ENCODE measurements at regions not wholly inside any gene's neighbourhood (a gene's known extent, or its start where the extent isn't known, plus 50 kb on each side); places are given as distances from the start of the nearest gene placed in this dataset.

DNA sequence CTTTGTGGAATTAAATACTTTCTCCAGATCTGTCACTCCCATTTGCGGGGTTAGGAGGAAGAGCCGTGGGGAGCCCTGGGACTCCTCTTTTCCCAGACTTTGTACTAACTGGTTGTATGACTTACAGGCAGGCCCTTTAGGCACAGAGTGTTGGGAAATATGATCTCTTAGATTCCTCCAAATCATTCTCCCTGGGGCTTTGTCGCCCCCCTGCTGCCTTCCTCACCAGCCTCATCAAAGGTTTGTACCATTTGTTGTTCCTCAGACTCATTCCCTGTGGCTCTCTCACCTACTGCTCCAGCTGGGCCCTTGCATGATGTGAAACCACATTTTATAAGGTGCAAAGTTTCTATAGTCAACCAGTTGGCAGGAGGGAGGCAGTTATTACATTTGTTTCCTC lies 56.4 kb downstream of the CRYGS start:
- DNase-seq: no peak

DNA sequence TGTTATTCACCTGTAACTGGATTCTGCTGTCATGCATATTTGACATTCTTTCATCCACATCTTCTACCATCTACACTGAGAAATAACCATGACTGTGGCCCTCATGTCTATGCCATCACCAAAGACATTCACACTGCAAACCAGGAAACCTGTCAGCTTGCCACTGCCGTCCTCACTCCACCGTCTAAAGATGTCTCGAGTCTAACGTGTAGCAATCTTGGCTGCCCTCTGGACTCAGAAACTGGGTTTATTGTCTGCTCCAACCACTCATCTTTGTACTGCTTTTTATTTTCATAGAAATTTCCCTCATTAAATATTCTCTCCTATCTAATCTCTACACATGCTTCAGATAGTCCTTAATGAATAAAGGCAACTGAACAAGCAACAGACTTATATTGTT lies 57.1 kb downstream of the CRYGS start:
- no peak for DNase-seq

DNA sequence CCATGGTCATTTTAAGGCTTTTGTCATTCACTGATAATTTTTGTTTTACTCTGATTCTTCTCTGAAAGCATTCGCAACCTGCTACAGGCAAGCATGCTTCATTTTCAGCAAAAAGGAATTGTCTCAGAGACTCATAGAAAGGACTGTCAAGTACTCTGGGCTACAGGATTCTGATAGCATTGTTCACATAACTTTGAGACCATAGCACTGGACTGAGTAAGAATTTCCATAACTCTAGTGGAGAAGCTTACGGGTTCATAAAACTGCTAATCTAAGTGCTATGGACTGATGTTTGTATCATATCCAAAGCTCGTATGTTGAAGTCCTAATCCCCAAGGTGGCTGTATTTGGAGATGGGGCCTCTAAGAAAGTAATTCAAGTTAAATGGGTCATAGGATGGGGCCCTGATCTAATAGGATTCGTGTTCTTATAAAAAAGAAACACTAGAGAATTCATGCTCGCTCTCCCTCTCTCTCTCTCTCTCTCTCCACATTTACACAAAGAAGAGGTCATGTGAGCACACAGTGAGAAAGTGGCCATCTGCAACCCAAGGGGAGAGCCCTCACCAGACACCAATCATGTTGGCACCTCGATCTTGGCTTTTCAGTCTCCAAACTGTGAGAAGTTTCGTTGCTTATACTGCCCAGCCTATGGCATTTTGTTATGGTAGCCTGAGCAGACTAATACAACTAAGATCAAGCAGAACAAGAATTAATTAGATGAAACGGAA lies 60.4 kb downstream of the CRYGS start:
- no peak for DNase-seq

DNA sequence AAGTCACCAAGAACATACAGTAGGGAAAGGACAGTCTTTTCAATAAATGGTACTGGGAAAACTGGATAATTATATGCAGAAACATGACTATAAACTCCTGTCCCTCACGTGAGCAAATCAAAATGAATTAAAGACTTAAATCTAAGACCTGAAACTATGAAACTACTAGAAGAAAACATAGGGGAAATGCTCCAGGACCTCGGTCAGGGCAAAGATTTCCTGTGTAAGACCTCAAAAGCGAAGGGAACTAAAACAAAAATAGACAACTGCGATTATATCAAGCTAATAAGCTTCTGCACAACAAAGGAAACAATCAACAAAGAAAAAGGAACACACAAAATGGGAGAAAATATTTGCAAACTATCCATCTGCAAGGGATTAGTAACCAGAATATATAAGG lies 62.7 kb downstream of the CRYGS start:
- DNase-seq: no peak

DNA sequence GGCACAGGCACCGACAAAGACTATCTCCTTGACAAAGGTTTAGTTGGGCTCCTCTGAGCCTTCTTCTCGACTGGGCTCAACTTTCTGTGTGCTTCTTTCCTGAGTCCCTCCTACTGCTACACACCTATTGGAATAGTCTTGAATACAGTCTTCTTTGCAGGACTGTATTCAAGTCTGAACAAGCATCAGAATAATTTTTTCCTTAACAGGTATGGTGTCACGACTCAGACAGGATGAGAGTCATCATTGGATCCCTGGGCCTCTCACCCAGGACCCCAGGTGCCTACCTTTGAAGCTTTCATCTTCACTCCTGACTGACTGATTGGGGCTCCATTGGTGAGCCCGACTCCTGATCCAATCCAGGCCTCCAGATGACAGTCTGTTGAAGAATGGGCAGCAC lies 66.3 kb downstream of the CRYGS start:
- DNase-seq: no peak

DNA sequence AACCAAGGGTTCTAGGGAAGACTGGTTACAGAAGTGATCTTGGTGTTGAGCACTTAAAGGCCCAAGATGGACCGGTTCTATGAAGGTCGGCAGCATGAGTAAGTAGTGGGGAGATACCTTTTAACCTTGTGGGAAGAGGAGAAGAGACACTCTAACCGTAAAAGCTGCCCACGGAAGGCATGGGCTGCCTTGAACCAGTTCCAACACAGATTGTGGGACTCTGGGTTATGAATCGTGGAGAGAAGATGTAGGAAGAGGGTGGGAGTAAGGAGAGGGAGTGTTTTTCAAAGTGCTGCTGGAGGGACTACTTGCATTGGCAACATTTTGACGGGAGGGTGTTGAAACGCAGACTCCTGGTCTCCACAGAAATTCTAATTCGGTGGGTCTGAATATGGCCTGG lies 67.1 kb downstream of the CRYGS start:
- DNase-seq: no peak

DNA sequence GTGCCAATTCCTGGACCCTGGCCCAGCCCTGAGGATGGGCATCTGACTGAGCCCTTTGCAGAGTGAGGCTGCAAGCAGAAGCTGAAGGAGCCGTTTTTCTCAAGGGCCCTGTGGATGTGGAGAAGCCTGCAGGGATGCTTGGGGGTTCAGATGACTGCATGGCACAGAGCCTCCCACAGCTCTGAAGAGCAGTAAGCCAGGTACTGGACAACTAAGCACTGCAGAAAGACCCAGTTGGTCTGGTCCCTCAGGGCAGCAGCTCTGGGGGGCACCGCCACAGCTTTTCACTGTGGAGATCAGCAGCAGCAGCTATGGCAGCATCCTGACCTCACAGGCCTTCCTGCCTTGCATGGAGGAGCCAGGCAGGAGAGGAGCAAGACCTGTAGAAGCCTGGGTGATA lies 67.6 kb downstream of the CRYGS start:
- no peak for DNase-seq

DNA sequence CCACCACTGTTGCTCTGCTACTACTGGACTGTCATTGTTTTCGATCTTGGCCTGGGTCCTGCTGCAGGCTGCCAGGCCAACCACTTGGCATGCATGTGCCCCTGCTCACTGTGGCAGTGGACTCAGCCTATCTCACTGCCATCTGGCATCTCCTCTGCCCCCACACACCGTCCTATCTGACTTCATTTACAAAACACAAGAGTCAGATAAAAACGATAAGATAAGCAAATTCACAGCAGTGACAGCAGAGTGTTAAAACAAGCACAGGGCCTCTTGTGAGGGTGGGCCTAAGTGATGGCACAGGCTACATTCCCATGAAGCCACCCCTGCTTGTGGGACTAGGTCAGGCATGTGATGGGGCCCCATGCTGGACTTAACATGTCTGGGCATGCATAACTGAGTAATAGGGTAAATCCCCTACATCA lies 68.1 kb downstream of the CRYGS start:
- no peak for DNase-seq

DNA sequence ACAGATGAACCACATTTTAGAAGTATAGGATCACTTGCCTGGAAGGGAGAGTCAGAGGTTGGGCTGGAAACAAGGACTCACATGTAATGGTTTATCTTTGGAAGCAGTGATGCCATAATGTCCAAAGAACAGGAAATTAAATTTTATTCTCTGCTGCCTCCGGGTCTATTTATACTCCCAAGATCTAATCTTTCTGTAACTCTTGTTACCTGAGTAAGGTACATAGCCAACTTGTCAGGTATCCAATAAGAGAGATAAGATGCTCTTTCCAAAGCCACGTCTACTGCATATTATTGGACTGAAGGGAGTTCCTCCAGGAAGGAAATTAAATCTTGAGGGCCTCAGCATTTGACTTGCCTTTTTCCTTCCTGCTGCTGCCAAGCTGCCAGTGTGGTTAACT lies 71.0 kb downstream of the CRYGS start:
- no peak for DNase-seq

DNA sequence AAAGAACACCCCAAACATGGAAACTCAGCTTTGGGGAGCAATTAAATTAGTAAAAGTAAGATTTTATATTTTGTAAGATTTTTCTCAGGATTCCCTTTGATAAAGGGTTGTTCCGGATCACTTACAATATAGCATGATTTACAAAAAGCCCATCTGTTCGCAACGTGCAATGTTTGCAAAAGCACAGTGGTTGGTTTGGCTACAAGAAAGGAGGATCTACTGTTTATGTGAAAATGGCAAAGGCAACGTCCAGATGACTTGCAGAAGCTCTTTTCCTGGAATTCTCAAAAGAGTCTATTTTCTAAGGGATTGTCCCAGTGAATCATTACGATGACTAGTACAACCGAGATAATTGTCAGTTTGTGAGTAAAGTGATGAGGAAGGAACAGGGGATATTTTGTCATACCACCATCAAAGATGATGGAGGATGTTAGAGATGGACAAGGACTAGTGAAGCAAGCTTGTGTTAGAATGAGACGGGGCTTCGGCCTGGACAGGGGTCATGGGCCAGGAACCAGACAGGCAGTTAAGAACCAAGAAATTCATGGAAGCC lies 71.6 kb downstream of the CRYGS start:
- DNase-seq: no peak

DNA sequence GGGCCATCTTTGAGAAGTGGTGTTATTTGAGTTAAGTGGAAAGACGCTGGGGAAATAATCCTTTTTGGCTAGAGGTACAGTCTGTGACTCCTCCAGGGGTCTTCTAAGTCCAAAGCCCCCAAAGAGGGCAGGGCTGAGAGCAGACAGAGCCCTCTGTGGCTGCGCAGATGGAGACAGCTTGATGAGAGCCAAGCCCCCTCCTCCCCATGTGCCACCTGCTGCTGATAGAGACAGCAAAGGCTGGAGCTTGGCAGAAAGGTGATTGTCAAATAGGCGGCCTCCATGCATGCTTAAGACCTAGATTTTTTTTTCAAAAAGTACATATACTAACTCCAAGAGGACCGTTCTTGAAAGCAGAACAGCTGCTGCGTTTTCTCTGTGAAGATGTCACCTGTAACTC lies 72.4 kb downstream of the CRYGS start:
- DNase-seq: no peak

DNA sequence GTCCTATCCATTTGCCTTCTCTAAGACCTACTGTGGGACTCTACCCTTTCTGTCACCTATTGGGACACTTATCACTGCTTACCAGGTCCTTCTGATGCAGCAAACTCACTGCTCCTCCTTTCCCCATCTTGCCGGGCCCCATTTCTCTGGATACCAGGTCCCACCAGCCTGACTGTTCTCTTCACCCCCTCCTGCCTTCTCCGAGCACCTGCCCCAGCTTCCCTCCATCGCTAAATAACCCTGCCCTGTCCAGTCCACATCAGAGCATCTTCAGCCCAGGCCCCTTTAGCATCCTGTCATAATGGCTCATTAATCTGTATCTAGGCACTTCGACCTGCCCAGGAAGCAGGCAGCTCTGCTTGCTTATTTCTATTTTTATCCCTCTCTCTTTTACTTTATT lies 74.7 kb downstream of the CRYGS start:
- no peak for DNase-seq

DNA sequence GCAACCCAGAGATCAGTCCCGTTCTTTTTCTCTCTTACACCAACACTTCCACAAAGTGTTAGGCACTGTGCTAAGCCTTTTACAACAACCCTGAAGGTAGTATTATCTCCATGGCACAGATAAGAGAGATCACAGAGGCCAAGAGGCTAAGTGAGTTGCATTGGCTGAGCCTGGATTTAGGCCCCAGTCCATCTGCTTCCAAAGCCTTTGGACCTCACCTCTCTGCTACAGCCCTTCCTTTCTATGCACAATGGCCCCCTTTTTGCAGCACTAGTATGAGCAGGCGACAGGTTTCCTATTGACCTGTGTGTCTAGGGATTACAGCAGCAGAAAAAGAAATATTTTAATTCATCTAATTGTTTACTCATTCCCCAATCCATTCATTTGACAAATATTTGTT lies 76.2 kb downstream of the CRYGS start:
- no peak for DNase-seq

DNA sequence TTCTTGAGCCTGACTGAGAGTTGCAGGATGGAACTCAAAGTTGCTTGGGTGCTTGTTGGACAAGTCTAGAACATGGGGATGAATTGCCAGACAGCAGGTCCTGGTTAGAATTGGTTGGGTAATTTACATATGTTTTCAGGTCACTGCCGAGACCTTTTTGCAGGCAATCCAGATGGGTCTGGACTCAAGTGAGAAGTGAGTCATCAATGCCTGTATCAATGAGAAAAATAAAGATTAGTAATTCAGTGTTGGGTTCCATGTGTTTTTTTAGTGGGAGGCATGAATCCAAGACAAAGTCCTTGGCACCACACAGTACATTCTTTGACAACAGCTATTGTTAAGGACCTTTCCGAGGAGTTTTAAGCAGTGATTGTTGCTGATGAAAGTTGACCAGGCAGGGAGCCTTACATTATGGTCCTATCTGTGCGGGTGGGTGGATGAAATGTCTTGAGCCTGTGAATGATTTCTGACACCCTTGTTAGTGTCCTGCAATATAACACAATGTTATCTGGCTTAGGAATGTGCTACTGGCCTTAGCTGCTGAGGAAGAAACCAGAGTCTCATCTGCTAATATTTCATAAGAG lies 77.7 kb downstream of the CRYGS start:
- no peak for DNase-seq

DNA sequence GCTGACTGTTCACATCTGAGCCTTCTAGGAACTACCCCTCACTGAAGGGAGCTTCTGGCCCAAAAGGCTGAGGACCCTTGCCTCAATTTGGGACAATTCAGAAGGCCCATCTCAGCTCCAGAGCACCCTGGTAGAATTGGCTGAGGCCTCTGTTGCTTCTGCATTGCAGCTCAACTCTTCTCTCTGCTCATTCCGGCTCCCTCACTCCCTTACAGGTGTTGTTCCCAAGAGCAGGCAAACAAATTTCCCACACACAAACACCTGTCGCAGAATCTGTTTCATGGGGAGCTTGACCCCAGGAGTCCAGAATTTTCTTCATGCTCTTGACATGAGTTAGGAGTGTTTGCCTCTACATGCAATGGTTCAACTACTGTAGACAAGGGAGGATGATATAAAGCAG lies 78.7 kb downstream of the CRYGS start:
- no peak for DNase-seq

DNA sequence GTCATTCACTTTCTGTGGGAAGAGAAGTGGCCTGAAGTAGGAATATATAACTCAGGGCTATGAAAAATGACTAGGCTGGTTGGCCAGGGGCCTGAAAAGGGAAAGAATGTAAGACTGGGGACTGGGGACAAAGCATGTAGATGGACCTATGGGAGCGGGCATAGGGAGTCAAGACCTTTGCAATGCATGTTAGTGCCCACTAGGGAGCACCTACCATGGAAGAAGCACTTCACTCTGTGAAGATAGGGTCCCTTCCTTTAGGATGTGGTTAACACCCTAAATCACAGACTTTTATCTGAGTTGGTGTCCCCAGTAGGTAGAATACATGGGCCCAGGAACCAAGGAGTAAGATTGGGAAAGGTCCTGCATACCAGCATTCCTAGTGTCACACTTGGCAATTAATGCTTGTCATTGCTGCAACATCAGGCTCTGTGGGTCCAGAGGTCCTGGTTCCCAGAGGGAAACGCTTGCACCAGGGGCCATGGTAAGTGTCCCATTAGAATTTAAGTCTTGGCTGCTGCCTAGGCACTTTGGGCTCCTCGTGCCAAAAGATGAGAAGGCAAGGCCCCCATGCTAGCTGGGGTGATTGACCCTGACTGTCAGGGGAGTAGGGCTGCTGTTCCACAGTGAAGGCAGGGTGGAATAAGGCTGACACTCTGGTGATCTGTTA lies 79.6 kb downstream of the CRYGS start:
- DNase-seq: no peak

DNA sequence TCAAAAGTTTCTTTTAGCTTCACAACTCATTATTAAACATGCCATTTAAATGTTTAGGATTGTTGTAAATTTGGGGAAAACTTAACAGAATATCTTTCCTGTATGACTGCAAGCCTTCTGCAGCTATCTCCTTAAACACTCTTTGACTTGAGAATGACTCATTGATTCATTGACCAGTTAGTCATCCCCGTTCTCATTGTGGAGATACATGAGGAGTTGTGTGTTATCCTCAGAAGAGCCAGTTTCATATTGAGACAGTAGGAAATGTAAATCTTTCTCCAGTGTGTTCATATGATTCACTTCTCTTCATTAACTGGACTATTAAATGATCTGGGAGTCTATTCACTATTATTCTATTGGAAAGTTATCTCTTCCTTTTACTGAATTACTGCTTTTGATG lies 83.0 kb downstream of the CRYGS start:
- DNase-seq: no peak

DNA sequence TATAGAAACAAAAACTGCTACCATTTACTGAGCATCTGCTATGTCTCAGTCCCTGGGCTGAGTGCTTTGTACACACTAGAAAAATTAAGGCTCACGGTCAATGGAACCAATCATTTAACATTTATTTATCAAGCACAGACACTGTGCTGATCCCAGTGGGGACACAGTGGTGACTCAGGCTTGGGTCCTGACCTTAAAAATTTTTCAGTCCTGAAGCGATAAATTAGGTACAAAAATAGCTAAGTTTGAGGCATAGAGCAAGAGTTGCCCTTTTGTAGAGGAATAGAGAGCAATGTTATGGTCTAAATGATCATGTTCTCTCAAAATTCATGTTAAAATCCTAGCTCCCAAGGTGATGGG lies 85.1 kb downstream of the CRYGS start:
- no peak for DNase-seq

DNA sequence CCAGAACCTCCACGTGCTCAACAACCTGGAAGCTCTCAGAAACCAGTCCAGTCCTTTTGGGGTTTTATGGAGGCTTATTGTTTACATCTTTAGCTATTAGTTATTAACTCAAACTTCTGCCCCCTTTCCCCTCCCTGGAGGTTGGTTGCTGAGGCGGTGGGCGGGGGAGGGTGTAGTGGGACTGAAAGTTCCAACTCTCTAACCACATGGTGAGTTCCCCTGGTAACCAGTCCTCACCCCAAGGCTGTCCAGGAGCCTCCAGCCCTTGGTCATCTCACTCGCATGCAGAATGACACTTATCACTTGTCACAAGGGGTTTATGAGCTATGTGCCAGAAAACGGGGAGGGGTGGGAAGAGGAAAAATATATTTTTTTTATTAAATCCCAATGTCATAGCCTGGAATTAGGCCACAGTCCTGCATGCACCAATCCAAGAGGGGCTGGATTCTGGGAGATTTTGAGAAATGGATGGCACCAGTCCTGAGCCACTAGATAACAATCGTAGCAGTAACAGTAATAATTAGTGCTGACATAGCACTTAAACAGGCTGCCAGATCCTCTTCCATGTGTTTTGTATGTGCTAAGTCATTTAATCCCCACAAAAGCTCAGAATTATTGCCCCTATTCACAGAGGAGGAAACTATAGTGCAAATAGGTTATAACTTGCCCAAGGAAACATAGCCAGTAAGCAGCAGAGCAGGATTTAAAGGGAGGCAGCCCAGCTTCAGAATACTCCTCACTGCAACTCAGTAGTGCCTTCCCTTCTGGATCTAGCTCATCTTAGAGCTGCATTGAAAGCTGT lies 85.7 kb downstream of the CRYGS start:
- DNase-seq: no peak

DNA sequence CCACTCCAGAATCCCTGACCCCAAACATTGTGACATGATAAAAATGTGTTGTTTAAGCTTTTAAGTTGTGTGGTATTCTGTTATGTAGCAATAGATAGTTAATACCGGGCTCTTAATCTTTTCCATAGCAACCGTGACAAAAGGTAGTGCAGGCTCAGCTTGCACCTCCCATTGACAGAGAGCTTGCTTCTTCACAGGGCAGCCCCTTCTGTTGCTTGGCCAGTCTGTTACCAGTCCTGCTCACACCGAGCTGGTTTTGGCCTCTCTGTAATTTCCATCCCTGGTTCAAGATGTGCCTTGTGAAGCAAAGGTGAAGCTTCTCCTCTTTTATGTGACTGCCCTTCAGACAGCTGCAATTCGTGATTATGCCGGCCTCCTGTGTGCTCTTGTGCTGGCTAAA lies 86.9 kb downstream of the CRYGS start:
- no peak for DNase-seq

DNA sequence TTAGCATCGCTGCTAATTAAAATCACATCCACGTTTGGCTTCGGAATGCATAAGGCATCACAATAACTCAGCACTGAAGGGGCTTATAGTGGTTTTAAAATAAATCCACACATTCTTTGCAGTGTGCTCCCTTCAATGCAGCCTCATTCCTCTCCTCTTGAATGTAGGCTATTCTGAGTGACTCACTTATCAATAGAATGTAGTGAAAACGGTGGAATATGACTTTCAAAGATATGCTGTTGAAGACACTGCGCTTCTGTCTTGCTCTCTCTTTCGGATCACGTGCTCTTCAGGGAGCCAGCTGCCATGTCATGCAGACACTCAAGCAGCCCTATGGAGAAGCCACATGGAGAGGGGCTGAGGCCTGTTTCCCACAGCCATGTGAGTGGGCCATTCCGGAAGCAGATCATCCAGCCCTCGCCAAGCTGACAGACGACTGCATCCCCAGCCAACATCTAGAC lies 87.4 kb downstream of the CRYGS start:
- no peak for DNase-seq

DNA sequence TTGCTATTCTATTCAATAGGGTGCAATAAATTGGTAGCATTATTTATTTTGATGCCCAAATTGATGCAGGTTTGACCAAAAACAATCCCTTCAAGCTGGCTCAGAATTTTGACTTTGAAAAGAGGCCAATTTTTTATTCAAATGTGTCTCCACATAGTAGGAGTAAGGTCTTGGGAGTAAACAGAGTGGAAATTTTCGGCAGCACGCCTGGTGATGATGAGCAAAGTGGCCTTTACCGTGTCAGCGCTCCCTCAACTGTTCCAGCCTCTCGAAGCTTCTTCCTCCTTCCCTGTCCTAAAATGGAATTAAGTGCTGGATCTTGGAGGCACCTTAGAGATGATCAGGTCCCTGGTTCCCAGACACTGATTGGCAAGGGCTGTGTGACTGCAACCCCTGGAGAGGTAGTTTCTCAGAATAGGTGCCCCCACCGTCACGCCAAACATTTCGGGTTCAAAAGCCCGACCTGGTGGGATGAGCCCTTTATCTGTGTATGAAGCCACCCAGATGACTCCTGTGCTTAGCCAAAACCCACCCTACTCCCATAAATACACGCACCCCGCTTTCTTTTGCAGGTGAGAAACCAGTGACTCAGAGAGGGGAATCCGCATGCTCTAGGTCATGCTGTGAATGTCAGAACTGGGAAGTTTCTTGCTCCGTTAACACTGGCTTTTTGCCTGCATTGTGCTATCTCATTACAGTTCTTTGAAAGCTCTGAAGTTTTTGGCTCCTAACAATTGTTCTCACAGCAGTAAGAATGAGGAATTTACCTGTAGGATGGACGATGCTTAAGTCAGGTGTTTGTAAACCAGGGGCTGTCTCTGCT lies 89.1 kb downstream of the CRYGS start:
- DNase-seq: no peak

DNA sequence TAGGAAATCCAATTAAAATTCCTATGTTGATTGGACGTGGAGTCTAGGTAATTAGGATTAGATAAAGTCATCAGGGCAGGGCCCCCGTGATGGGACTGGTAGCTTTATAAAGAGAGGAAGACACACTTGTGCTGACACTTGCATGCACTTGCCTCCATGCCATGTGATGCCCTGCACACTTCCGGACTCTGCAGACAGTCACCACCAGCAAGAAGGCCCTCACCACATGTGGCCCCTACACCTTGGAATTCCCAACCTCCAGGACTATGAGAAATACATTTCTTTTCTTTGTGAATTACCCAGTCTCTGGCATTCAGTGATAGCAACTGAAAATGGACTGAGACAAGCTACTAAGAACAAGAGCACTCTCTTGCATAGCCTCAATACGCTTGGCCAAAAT lies 90.6 kb downstream of the CRYGS start:
- no peak for DNase-seq
